NCI-H2171 (cell line): ENCODE measurements at regions not wholly inside any gene's neighbourhood (a gene's known extent, or its start where the extent isn't known, plus 50 kb on each side); places are given as distances from the start of the nearest gene placed in this dataset.
"Not testable (repeated sequence)": the region's sequence is repeated elsewhere in the genome, so short reads cannot be mapped to it uniquely, and the experiment has no call there.

ENCODE experiments used
- DNase-seq: peaks from one replicate; lab custom pipeline; 2025; lab: John Stamatoyannopoulos, UW

DNA sequence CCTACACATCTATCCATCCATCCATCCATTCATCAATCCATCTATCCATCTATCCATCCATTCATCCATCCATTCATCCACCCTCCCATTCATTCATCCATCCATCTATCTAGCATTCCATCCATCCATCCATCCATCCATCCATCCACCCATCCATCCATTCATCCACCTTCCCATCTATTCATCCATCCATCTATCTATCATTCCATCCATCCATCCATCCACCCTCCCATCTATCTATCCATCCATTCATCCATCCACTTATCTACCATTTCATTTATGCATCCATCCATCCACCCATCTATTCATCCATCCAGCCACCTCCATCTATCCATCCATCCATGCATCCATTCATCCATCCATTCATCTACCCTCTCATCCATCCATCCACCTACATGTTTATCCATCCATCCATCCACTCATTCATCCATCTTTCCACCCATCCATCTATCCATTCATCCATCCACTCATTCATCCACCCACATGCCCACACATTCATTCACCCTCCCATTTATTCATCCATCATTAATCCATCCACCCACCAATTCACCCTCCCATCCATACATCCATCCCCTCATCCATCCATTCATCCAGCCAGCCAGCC, 258.5 kb downstream of the CRLF2 start:
- no peak for DNase-seq

DNA sequence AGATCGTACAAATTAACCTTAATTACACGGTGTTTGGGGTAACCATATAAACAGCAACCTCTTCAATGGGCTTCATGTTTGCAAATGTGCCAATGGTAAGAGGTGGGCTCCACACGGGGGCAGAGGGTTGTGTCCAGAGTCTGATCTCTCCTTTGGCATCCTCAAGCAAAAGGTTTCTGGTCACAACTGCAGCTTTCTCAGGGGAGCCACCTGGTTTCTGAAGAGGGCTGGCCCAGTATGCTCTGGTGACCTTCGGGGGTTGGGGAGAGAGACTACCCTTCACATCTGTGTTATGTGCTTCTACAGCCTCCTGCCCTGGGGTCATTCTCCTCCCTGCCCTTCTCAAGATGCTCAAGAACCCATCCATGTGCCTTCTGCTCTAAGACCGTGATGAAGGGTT, 259.6 kb downstream of the CRLF2 start:
- no peak for DNase-seq

DNA sequence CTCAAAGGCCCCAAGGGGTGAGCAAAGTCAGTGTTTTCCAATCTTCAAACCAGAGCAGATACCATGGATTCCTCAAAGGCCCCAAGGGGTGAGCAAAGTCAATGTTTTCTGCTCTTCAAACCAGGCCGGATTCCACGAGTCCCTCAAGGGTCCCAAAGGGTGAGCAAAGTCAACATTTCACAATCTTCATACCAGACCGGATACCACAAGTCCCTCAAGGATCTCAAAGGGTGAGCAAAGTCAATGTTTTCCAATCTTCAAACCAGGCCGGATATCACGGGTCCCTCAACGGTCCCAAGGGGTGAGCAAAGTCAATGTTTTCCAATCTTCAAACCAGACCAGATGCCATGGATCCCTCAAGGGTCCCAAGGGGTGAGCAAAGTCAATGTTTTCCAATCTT, 265.2 kb downstream of the CRLF2 start:
- not testable (repeated sequence) for DNase-seq

DNA sequence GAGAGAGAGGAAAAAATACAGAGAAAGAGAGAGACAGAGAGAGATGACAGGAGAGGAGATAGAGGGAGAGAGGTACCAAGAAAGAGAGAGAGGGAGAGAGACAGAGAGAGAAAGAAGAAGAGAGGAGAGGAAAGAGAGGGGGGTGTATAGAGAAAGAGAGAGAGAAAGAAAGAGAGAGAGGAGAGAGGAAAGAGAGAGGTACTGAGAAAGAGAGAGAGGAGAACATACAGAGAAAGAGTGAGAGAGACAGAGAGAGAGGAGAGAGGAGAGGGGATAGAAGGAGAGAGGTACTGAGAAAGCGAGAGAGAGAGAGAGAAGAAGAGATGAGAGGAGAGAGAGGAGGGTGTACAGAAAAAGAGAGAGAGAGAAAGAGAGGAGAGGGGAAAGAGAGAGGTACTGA, 269.4 kb downstream of the CRLF2 start:
- DNase-seq, result no peak

DNA sequence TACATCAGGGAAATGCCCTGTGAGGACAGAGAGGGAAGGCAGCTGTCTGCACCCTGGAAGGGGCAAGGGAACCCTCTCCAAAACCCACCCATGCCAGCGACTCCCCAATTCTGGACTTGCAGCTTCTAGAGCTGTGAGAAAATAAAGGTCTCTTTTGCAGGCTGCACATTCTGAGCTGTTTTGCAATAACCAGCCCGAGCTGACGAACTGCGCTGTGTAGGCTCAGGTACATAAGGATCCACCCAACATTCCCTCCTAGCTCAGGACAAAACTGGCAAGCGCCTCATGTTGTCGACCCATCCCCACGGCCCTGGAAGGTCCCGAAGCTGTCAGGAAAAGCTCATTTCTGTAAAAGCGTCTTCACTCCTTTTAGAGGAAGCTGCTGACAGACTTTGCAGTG, 271.8 kb downstream of the CRLF2 start:
- DNase-seq, result no peak

DNA sequence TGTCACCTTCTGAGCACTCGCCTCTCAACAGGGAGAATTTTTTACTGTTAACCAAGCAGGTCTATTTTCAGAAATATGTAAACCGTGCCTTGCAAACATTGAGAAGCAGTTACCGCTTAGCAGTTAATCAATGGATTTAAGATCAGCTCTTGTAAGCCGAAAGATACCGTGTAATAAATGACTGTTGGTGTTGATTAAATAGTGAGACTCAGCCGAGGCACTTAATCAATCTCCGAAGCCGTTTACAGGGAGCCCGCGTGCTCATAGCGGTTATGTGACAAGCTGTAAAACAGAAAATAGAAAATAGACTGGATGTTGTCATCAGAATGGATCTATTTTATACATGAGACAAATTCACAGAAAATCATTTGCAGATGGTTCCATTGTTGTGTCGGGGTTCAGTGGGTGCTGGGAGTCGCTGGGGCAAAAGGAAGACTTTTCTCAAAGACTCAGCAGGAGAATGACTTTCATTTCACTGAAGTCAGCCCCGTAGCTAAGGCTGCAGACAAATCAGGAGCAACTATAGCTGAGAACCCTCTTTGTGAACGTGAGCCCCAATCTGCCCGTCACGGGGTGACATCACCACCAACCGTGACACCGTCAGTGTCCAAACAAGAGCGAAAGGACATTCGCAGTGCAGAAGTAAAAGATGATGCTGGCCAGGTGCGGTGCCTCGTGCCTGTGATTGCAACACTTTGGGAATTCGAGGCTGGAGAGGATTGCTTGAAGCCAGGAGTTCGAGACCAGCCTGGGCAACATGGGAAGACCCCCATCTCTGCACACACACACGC, 275.3 kb downstream of the CRLF2 start:
- no peak for DNase-seq

DNA sequence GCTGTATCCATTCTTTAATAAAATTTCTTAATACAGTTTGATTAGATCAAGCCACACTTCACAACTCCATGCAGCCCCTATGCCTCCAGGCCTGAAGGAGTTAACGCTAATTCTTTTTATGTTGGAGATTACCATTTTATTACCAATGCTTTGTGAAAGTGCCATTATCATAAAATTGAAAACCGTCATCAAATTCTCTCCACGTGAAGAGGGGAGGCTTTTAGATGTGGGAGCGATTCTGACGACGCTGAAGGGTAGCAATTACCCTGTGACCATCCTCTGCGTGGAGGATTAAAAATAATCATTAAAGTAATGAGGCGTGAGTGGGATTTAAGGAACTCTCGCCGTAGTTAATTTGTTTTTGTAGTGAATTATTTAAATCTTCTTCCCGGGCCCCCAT, 278.8 kb downstream of the CRLF2 start:
- no peak for DNase-seq

DNA sequence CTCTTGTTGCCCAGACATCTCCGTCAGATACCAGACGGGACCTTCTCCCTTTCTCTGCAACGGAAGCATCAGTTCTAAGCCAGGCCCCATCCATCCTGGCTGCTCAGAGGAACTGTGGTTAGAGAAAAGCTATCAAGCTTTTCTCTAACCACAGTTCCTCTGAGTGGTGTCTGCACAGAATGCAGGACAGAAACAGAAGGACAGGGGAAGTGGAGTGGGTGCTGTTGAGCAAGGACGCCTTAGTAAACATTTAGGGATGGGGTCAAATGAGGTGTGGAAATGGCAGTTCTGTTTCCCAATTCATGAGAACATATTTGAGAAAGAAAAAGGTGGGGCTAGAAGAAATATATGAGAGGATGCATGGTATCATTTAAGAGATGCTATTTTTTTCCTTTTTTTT, 283.8 kb downstream of the CRLF2 start:
- no peak for DNase-seq

DNA sequence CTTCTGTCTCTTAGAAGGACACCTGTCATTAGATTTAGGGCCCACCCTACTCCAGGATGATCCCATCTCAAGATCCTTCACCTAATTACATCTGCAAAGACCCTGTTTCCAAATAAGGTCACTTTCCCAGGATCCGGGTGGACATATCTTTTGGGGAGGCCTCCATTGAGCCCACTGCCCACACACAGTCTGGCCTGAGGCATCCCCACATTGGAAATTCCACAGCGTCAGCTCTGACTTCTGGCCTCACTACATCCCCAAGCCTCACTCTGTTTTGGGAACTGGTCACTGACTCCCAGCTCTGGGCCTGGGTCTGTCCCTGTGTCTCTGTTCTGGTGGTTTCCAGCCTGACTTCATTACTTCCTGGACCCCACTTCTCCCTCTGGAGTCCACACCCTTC, 285.5 kb downstream of the CRLF2 start:
- no peak for DNase-seq

DNA sequence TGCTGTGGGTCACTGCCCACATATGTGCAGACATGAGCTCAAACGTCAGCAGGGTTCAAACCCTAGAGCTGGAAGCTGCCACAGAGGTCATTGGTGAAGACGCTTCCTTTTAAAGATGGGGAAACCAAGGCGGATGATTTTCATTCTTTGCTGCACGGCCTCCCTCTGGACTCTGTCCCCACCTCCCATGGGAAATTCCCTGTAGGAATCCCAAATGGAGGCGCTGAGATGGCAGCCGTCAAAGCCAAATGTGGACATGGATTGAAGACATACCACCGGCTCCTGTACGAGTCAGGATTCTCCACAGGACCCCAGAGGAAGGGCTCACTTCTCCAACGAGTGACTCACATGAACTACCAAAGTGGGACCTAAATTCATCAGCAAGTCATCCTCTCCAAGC, 286.4 kb downstream of the CRLF2 start:
- no peak for DNase-seq

DNA sequence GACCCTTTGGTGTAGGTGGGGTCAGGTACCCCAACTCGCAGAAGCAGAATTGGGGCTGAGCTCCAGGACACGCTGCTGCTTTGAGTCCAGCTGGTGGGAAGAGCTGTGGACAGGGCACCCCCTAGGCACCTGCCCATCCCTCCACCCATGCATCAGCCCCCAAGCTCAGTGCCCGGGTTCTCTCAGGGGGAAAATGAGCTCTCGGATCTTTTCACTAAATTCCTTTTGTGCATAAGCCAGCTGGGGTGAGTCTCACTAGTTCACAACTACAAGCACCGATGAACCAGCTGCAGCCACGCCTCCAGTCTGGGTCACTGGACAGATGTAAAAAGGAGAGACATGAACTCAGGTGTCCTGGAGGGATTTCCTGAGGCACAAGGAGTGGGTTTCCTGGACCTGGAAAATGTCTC, 286.8 kb downstream of the CRLF2 start:
- no peak for DNase-seq

DNA sequence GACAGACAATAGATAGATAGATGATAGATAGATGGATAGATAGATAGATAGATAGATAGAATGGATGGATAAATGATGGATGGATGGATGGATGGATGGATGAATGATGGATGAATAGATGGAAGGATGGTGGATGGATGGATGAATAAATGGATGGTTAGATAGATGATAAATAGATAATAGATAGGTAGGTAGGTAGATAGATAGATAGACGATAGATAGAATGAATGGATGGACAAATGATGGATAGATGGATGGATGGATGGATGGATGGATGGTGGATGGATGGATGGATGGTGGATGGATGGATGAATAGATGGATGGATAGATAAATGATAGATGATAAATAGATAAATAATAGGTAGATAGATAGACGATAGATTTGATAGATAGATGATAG, 287.4 kb downstream of the CRLF2 start:
- no peak for DNase-seq

DNA sequence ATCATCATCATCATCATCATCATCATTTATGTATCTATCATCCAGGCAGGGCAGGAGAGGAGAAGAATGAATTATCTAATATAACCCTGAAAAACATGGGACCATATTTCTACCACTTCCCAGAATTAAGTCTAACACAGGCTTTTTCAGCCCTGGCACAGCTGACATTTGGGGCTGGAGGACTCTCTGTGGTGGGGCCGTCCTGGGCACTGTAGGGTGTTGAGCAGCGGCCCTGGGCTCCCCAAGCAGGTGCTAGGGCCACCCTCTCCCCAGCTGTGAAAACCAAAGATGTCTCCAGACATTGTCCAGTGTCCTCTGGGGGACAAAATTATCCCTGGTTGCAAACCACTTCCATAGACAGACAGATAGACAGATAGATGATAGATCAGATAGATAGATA, 288.4 kb downstream of the CRLF2 start:
- no peak for DNase-seq

DNA sequence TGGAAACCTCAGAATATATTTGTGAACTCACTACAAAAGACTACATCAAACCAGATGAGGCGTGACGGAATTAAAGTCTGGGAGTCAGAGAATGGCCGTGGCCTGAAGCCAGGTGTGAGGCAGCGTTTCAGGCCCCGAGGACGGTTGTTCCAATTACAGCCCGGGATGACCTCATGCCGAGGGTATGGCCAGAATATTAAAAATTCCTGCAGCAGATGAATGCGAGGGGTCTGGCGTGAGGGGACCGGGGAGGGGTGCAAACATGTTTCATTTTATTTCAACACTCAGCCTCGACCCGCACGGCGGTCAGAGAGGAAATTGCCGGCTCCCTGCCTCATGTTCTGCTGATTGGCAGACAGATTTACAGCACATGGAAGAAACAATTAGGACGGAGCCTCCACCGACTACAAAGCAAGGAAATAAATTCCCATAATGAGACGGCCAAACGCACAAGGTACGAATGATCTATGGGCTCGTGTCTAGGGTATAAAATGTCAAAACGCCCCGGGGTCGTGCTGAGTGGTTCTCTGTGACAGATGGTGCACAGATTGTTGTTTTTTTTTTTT, 289.7 kb downstream of the SHOX start:
- DNase-seq, result no peak

DNA sequence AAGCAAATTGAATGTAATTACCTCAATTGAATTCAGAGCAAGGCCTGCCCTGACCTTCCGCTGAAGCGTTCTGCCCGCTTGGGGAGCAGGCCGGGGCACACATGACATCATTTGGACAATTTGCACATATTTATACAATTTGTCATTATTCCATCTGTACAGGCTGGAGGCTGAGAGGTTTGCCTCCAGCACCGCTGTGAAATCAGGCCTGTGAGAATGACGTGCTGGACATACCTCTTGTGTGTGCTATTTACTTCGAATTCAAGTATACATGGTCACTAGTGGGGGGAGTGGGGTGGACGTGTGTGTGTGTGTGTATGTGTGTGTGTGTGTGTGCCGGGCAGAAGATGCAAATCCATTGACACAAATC, 285.6 kb downstream of the SHOX start:
- DNase-seq, result no peak

DNA sequence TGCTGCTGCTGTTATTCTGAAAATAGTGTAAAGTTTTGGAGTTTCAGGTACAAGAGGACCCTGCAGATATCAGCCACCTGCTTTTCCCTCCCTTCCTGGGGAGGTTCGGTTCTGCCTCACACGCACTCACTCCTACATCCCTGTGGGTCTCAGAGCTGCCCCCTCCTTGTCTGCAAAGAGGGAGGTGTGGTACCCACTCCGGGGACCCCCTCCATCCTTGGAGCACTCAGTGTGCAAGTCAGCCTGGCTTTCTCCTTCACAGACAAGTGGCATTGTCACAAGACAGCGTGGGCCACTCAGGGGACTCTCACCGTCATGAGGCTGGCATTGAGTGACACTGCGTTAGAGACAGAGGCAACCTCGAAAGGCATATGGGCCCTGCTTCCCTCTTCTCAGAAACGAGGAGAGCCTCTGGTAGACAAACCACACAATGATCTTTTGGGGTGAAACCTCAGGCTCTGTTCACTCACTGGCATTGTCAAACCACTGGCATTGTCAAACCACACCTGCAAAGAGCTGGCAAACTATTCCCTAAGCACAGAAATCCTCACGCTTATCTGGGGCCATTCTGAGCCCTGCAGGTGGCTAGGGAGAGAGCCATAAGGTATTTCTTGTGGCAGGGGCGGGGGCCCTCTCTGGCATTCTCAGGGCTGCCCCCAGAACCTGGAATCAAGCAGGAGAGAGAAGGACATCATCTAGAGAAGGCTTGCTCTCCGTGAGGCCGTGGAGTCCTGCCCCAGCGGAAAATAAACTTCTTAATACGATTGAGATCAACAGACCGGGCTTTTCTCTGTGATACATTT, 285.0 kb downstream of the SHOX start:
- no peak for DNase-seq

DNA sequence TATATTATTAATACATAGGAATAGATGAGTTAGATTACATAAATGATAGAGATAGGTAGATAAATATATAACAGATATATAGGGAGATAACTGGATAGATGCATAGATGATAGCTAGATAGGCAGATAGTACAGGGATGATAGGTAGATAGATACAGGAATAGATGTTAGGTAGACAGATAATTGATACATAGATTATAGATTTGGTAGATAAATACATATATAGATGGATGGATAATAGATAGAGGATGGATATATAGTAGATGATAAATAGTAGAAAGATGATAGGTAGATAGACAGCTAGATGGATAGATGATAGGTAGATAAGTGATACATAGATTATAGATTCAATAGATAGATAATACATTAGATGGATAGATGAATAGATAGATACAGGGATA, 283.6 kb downstream of the SHOX start:
- DNase-seq, result no peak

DNA sequence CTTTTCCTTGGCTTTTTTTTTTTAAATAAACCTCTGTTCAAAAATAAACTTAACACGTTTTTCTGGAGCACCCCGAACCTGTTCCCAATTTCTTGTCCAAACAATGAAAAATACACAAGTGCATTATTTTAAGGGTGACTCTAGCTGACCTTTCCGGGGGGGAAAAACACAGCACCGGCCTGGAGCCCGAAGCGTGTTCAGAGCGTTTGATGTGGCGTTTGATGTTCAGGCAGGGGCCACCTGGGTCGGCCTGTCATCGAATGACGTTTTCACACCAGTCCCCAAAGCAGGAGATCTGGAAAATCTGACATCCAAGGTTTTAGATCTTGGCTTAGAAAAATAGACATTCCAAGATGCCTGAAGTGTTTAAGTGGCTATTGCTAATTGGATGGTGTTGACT, 282.1 kb downstream of the SHOX start:
- DNase-seq, result no peak

DNA sequence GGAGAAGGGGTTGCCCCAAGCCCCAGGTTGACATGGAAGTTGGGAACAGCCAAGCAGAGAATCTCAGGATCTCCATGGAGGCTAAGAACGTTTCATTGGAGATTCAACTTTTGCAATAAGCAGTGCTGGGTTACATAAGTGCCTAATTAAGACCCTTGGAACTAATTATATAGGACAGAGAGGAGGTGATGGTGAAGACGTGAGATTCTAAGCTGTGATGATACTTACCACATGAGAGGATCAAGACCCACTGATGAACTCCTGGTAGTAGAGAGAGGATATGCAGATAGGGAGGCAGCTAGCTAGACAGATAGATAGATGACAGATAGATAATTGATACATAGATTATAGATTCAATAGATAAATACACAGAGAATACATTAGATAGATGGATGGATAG, 278.5 kb downstream of the SHOX start:
- not testable (repeated sequence) for DNase-seq

DNA sequence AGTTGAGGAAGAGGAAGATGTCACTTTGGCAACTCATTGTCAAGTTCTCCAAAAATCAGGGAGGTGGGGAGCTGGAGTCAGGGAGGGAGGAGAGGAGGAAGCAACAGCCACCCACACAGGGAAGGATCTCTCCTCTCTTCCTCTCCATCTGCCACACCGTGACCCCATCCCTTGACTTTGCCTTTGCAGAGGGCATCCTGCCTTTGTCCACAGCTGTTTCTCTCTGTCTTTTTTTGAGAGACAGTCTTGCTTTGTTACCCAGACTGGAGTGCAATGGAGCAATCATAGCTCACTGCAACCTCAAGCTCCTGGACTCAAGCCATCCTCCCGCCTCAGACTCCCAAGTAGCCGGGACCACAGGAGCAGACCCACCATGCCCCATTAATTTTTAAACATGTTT, 276.0 kb downstream of the SHOX start:
- no peak for DNase-seq

DNA sequence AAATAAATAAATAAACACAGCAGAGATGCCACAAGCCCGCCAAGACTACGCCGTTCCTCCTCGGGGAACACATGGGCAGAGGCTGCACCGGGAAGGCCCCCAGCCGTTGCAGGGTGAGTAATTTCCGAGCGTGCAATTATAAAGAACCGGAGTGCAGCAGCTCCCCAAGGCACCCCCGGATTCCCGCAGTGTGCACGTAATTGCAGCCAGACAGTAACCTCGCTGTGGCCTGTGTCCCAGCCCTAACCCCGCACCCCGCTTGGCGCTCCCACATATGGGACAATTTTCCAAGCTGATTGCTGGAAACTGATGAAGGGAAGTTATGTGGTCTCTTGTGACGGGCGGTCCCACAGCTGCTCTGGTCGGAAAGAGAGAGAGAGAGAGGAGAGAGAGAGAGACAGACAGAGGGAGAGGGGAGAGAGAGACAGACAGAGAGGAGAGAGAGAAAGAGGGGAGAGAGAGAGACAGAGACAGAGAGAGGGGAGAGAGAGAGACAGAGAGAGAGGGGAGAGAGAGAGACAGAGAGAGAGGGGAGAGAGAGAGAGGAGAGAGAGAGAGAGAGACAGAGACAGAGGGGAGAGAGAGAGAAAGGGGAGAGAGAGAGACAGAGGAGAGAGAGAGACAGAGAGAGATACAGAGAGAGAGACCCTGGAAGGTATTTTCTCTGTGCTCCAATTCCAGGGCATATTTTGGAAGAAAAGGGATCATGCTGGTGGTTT, 275.4 kb downstream of the SHOX start:
- DNase-seq, result no peak

DNA sequence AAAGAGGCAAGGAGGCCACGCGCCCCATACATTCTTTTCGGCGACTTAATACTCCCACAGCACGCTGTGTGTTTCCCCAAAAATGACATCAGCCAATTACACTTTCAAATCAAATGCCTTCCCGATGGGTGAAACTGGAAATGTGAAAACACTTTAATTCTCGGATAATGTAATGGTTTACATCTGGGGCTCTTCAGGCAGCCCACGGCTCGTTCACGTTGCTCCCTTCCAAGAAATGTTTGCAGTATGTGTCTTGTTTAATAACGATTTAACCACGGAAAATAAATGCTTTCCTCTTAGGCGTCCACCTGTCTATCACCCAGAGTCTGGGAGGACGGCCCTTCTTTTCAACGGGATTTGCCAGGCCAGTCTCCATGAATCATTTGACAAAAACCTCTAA, 272.5 kb downstream of the SHOX start:
- no peak for DNase-seq
